GM21381 (cell line): ENCODE measurements at regions not wholly inside any gene's neighbourhood (a gene's known extent, or its start where the extent isn't known, plus 50 kb on each side); places are given as distances from the start of the nearest gene placed in this dataset.
"Not testable (repeated sequence)": the region's sequence is repeated elsewhere in the genome, so short reads cannot be mapped to it uniquely, and the experiment has no call there.

ENCODE experiments used
- ATAC-seq: cut with Tn5 transposase; IDR thresholded peaks from one replicate; pipeline ENCODE4 v1.9.1; 2021; ENCODE audit warnings: mild to moderate bottlenecking, moderate library complexity; ENCODE audit not compliant: unreplicated experiment

DNA sequence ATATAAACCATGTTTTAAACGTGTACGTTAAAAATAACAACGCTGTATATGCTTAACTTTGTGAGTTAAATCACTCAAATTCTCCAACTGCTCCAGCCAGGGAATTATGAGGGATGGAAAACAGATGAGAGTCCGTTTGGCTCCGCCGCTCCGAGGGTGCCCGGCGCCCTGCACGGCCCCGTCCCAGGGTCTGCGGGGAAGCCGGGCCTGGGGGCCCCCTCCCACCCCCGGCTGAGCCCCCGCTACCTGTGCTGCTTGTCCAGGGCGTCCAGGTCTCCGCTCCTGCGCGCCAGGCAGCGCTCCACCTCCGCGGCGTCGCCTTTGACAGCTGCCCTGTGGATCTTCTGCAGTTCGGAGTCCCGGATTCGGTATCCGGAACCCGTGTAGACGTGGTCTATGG, 415.5 kb downstream of the FOXD4L4 start:
- ATAC-seq = not testable (repeated sequence)

DNA sequence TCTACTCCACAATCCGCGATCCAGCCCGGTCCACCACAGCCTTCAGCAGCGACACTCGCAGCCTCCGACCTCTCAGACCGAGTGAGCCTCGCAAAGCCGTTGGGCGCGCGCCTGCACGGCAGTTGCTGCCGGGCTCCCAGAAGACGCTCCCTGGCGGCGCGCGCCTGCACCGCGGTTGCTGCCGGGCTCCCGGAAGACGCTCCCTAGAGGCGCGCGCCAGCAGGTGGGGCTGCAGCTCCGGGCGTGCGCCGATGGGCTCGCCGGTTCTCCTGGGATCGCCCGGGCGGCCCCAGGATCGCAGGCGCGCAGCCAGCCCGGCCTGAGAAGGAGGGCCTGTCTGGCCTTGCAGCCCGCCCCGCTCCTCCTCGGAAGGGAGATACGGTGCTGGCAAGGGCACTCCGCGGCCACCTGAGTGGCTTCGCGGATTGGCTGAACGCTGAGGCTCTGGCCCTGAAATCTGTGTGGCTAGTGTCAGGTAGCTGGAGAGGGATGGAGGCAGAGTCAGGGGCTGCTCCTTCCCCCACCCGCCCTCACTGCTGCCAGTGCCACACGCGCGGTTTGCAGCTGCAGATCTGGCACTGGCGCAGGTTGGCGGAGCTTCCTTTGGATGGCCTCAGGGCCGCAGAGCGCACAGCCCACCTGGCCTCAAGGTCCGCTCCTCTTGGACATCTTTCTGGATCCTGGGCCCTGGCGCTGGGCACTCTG, 416.2 kb downstream of the FOXD4L4 start:
- ATAC-seq = peak; percentile 100

DNA sequence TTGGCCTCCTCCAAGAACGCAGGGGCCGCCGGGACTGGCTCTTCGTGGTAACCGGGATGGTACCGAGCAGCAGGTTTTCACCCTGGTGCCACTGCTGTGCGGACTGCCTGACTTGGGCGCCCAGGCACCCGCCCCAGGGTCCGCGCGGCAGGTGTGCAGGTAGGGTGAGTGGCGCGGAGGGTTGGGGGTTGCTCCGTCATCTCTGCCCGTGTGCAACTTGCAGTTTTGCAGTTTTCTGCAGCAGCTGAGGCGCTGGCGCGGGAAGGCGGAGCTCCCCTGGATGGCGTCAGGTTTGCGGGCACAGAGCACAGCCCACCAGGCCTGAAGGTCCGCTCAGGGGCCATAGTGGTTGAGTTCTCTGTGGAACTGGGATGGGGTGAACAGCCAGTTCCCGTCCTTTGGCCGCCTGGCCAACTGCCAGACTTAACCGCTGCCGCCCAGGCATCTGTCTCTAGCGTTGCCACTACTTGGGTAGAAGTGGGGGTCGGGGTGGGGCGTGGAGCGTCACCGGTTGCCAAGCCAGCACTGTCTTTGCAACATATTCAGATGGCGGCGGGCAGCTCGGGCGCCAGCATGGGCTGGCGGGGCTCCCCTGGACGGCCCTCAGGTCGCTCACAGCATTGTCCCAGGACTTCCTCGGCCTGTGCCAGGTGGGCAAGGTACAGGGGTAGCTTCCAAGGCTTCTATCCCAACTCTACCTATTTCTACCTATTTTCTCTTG, 417.2 kb downstream of the FOXD4L4 start:
- not testable (repeated sequence) for ATAC-seq

DNA sequence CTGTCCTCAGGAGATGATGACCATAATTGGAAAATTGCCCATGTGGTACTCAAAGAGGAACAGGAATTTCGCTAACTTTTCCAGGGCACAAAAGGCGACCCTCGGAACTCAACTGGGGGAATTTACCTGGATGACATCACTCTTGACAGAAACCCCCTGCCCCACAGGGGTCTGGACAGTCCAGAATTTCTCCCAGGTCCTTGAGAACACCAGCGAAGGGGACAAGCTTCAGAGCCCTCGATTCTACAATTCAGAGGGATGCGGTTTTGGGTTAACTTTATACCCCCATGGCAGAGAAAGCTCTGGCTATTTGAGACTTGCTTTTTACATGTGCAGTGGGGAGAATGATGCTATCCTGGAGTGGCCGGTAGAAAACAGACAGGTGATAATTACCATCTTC, 445.4 kb downstream of the FOXD4L4 start:
- ATAC-seq = not testable (repeated sequence)

DNA sequence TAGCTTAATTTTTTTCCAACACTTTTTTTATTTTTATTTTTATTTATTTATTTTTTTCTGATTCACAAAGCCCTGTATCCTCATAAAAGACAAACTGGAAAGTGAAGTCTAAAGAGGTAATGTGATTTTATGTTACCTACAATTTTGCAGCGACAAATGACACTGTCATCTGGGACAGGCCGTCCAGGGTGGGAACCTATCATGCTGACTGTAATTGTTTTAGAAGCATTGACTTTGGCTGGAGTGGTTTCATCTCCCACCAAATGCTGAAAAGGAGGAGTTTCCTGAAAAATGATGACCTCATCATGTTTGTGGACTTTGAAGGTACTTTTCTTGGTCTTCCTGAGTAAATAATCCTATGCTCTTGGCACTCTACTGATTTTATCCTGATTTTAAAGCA, 446.7 kb downstream of the FOXD4L4 start:
- ATAC-seq = not testable (repeated sequence)

DNA sequence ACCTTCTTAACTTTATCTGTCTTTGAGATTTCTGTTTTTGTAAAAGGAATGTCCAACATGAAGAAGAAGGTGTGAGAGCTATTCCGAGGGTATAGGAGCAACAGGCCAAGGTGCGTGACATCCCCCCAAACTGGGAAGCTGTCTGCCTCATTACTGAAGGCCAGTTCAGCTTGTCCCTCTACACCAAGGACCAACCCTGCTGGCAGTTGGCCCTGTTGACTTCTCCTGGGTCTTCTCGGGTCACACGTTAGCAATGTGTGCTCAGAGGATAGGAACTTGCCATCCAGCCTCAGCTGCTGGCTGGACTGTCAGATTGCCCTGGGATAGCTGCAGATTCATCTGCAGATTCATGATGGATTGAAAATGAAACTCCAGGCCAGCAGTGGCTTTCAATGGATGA, 460.3 kb downstream of the FOXD4L4 start:
- ATAC-seq = not testable (repeated sequence)

DNA sequence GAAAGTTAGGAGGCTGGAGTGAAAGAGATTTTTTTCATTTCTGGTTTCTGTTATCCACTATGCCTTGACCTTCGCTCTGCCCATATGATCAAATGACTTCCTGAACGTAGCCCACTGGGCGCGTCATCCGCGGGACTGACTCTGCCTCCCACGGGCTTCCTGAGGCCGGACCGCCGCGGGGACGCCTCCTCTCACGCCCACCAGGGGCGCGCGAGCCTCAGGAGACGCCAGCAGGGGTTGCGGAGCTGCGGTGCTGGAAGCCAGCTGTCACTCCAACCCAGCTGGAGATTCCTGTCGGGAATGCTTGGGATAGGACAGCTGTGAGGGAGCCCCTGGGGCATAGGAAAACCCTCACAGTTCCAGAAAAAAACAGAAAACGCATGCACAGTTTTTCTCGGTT, 461.5 kb downstream of the FOXD4L4 start:
- ATAC-seq = not testable (repeated sequence)

DNA sequence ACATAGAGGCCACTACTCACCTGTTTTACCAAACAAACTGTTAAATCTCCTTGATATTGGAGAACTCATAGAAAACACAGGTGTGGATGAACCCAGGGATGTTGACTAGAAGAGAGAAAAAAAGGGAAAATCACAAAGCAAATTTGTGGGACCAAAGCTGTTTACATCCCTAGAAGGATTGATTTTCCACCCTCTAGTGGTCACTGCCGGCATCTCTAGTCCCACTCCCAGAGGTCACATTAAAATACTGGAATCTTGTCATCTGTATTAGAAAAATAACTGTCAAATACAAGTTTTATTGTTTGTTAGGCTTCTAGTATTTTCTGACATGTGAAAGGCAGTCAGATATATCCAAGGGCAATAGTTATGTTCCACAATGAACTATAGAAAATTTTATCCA, 469.7 kb downstream of the FOXD4L4 start:
- not testable (repeated sequence) for ATAC-seq

DNA sequence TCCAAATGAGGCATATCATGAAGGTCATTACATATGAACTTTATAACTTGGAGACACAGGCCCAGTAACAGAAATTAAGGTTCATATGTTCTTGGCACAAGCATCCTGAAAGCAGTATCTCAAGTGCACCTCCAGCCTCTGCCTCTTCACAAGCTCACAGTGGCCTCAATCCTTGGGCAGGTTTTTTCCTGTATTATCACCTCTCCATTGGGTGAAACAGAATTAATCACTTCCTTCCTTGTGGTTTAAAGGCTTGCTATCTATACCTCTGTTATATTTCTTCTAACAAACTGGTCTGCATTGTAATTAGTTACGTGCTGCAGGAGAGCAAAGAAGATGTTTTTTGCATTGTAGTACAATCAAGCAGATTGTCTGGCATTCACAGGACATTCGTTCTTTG, 471.0 kb downstream of the FOXD4L4 start:
- ATAC-seq = not testable (repeated sequence)

DNA sequence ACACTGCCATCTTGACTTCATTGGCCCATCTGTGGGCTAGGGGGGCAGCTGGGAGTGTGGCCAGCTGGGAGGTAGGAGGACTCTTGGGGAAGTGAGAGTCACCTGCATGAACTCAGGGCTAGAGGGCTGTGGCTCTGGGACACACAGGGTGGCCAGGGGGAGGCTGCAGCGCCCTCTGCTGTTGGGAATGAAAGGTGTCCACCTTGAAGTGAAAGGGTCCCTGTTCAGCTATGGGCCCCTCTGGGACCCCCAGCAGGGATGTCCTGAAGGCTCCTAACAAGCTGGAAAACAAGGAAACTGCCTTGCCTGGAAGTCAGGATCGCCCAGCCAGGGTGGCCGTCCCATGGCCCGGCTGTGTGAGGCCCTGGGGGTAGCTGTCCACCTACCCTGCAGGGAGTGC, 507.8 kb downstream of the FOXD4L4 start:
- ATAC-seq = not testable (repeated sequence)

DNA sequence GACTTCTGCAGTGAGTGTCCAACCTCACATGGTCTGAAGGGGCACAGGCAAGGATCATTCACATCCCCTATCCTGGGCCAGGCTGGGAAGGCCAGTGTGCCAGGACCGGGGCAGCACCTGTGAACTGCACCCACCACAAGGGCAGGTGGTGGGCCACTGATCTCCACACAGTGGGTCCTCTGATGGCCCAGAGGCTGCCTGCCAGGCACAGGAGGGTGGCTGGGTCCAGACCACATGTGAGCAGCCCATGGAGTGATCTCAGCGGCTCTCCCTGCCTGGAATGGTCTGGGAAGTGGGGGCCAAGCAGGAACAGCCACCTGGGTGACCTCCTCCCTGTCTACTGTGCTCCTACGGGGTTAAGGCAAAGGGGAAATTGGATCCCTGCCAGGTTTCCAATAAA, 508.5 kb downstream of the FOXD4L4 start:
- not testable (repeated sequence) for ATAC-seq

DNA sequence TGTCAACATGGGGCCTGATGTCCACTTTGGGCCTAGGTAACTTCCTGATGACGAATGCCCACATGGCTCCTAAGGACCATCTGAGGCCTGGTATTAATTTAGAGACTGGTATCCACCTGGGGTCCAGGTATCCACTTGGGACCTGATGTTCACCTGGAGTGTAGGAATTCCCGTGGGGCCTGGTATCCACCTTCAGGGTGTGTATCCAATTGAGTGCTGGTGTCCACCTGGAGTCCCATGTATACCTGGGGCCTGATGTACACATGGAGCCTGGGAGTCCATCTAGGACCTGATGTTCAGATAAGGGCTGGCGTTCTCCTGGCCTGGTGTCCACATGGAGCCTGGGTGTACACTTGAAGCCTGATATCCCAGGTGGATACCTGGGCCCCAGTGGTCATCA, 520.6 kb downstream of the FOXD4L4 start:
- not testable (repeated sequence) for ATAC-seq

DNA sequence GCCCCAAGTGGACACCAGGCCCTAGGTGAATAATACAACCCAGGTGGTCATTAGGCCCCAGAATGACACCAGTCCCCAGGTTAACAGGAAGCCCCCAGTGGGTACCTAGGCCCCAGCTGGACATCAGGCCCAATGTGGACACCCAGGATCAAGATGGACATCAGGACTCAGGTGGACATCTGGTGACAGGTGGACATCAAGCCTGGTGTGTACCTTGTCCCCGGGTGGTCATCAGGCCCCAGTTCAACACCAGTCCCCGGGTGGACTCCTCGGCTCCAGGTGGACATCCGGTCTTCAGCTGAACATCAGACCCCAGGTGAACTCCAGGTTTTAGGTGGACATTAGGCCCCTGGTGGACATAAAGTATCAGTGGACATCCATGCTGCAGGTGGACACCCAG, 524.6 kb downstream of the FOXD4L4 start:
- not testable (repeated sequence) for ATAC-seq

DNA sequence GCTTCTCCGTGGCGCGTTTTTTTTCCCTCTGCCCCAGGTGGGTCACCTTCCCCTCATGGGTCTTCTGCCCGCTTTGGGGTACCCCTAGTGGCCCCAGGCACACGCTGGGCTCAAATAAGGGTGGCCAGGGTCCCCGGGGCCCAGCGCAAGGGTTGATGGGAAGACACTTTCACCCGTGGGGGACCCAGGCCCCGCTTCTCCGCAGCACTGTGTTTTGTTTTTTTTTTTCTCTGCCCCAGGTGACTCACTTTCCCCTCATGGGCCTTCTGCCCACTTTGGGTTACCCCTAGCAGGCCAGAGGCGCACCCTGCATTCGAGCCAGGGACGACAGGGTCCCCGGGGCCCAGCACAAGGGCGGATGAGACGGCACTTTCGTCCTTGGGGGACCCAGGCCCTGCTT, 526.7 kb downstream of the FOXD4L4 start:
- ATAC-seq = not testable (repeated sequence)

DNA sequence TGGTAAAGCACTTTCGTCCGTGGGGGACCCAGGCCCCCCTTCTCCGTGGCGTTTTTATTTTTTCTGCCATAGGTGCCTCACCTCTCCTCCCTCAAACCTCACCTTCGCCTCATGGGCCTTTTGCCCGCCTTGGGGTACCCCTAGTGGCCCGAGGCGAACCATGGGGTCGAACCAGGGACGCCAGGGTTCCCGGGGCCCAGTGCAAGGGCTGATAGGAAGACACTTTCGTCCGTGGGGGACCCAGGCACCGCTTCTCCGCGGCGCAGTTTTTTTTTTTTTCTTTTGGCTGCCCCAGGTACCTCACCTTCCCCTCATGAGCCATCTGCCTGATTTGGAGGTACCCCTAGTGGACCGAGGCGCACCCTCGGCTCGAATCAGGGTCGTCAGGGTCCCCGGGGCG, 527.8 kb downstream of the FOXD4L4 start:
- not testable (repeated sequence) for ATAC-seq

DNA sequence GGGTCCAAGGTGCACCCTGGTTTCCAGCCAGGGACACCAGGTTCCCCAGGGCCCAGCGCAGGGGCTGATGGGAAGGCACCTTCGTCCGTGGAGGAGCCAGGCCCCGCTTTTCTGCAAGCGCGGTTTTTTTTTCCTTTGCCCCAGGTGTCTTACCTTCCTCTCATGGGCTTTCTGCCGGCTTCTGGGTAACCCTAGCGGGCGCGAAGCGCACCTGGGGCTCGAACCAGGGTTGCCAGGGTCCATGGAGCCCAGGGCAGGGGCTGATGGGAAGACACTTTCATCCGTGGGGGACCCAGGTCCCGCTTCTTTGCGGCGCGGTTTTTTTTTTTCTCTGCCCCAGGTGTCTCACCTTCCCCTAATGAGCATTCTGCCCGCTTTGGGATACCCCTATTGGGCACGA, 529.3 kb downstream of the FOXD4L4 start:
- ATAC-seq = not testable (repeated sequence)

DNA sequence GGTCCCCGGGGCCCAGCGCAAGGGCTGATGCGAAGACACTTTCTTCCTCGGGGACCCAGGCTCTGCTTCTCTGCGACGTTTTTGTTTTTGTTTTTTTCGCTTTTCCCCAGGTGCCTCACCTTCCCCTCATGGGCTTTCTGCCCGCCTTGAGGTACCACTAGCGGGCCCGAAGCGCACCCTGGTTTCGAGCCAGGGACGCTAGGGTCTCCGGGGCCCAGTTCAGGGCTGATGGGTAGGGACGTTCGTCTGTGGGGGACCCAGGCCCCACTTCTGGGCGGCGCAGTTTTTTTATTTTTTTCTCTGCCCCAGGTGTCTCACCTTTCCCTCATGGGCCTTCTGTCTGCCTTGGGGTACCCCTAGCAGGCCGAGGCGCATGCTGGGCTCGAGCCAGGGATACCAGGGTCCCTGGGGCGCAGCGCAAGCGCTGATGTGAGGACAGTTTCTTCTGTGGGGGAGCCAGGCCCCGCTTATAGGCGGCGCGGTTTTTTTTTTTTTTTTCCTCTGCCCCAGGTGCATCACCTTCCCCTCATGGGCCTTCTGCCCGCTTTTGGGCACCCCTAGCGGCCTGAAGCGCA, 530.0 kb downstream of the FOXD4L4 start:
- ATAC-seq = not testable (repeated sequence)

DNA sequence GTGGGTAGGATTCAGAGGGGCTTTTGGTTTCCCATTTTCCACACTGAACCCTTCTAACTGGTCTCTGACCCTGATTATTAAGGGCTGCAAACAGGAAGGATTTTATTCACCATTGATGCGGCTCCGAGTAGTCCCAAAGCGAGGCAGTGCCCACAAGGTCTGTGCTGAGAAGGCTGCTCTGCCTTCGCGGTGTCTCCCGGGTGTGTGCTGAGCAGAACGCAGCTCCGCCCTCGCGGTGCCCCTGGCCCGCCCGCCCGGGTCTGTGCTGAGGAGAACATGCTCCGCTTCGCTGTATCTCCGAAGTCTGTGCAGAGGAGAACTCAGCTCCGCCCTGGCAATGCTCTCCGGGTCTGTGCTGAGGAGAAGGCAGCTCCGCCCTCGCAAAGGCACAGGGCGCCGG, 530.7 kb downstream of the FOXD4L4 start:
- not testable (repeated sequence) for ATAC-seq

DNA sequence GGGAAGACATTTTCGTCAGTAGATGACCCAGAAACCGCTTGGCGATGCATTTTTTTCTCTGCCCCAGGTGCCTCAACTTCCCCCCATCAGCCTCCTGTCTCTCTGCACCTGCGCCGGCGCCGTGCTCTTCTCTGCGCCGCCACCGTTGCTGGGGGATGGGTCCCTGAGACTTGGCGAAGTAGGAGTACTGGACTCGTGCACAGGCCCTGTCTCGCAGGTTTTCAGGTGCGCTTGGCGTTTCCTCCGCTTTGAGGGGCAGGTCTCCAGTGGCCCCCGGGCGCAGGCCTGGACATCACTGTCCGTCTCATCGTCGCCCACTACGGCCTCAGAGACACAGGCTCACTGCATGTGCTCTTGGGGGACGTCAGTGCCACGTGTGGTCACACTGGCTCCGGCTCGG, 532.1 kb downstream of the FOXD4L4 start:
- ATAC-seq = not testable (repeated sequence)

DNA sequence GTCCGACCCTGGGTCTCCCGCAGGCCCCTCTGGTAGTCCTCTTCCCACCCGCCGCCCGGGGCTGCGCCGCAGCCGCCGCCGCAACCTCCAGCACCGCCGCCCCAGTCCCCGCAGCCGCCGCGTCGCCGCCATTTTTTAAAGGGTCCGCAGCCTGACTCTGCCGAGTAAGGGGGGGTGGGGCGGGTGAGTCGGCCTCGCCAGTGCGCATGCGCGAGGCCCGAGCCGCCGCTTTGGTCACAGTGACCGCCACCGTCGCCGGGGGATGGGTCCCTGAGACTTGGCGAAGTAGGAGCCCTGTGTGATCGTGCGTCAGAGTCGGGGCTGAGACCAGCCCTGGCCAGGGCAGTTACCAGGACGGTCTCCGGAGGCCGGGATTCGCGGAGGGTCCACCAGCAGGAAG, 532.8 kb downstream of the FOXD4L4 start:
- not testable (repeated sequence) for ATAC-seq

DNA sequence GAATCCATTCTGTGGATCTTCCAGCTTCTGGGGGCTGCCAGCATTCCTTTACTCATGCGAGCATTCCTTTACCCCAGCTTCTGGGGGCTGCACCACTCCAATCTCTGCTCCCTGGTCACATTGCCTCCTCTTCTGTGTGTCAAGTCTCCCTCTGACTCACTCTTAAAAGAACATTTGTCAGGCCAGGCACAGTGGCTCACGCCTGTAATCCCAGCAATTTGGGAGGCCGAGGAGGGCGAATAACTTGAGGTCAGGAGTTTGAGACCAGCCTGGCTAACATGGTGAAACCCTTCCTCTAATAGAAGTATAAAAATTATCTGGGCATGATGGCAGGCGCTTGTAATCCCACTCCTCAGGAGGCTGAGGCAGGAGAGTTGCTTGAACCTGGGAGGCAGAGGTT, 541.9 kb downstream of the FOXD4L4 start:
- ATAC-seq = not testable (repeated sequence)
